Activated CD4-positive, alpha-beta memory T cell treated with anti-CD3 and anti-CD28 coated beads for 36 hours (primary cell): ENCODE measurements at regions not wholly inside any gene's neighbourhood (a gene's known extent, or its start where the extent isn't known, plus 50 kb on each side); places are given as distances from the start of the nearest gene placed in this dataset.
"Not testable (repeated sequence)": the region's sequence is repeated elsewhere in the genome, so short reads cannot be mapped to it uniquely, and the experiment has no call there.

ENCODE experiments used
- CTCF ChIA-PET: fragments of 350-600 bp; sonication (Branson Sonifier 250); formaldehyde crosslinking; loops from one replicate; lab custom pipeline; 2021; ENCODE audit warnings: antibody characterized with exemption, inconsistent platforms; lab: Charles Lee
- POLR2A ChIA-PET: fragments of 350-600 bp; sonication (Branson Sonifier 250); formaldehyde crosslinking; loops from one replicate; lab custom pipeline; 2021; ENCODE audit warnings: antibody characterized with exemption; lab: Charles Lee
- DNase-seq: peaks from one replicate; pipeline ENCODE4 v3.0.0-alpha.2; 2020
- H3K27ac Mint-ChIP-seq: one replicate; pipeline ENCODE4 v1.8.0; 2021; ENCODE audit warnings: mixed read lengths
- H3K27me3 Mint-ChIP-seq: one replicate; pipeline ENCODE4 v1.8.0; 2021; ENCODE audit warnings: mixed read lengths
- H3K36me3 Mint-ChIP-seq: one replicate; pipeline ENCODE4 v1.8.0; 2021; ENCODE audit warnings: mixed read lengths
- H3K4me1 Mint-ChIP-seq: one replicate; pipeline ENCODE4 v1.8.0; 2021; ENCODE audit warnings: low read depth, mixed read lengths
- H3K4me3 Mint-ChIP-seq: one replicate; pipeline ENCODE4 v1.8.0; 2021; ENCODE audit warnings: mild to moderate bottlenecking, mixed read lengths
- H3K9me3 Mint-ChIP-seq: one replicate; pipeline ENCODE4 v1.8.0; 2021; ENCODE audit warnings: mixed read lengths
- intact Hi-C: fragments of 100-400 bp; cut with micrococcal nuclease; formaldehyde crosslinking; loops from one replicate; pipeline ENCODE4 v1.15.1; 2023

- intact Hi-C loops, result no loop called here
- POLR2A ChIA-PET, result no interaction called here
- no peak for DNase-seq
- H3K27me3 Mint-ChIP-seq, result no peaks in the 10 kb centered on the region
- CTCF ChIA-PET, result no interaction called here
- H3K9me3 Mint-ChIP-seq, result no peaks in the 10 kb centered on the region
- no peaks in the 10 kb centered on the region for H3K4me1 Mint-ChIP-seq
- no peak overlapping the region for H3K4me3 Mint-ChIP-seq
- no peak overlapping the region for H3K27ac Mint-ChIP-seq
- H3K36me3 Mint-ChIP-seq, result no peaks in the 10 kb centered on the region
Measured at GRCh38 chr20:40283689-40284088, 405.3 kb downstream of the MAFB start.

GRCh38 chr20:40282941-40283340, 406.1 kb downstream of the MAFB start:
- Mint-ChIP-seq H3K4me3 (no peak overlapping the region), H3K9me3 (no peaks in the 10 kb centered on the region), H3K27ac (no peak overlapping the region), H3K36me3 (no peaks in the 10 kb centered on the region), H3K27me3 (no peaks in the 10 kb centered on the region), H3K4me1 (no peaks in the 10 kb centered on the region)
- POLR2A ChIA-PET, result no interaction called here
- CTCF ChIA-PET, result no interaction called here
- no peak for DNase-seq
- intact Hi-C loops, result no loop called here

GRCh38 chr20:40282541-40282940, 406.5 kb downstream of the MAFB start:
- no peaks in the 10 kb centered on the region for H3K36me3 Mint-ChIP-seq
- no peak overlapping the region for H3K4me3 Mint-ChIP-seq
- DNase-seq, result no peak
- ChIA-PET CTCF (no interaction called here), POLR2A (no interaction called here)
- H3K27me3 Mint-ChIP-seq, result no peaks in the 10 kb centered on the region
- no peaks in the 10 kb centered on the region for H3K4me1 Mint-ChIP-seq
- intact Hi-C loops, result no loop called here
- H3K27ac Mint-ChIP-seq, result no peak overlapping the region
- no peaks in the 10 kb centered on the region for H3K9me3 Mint-ChIP-seq

- intact Hi-C loops, result no loop called here
- POLR2A ChIA-PET, result no interaction called here
- no peaks in the 10 kb centered on the region for H3K4me1 Mint-ChIP-seq
- no peaks in the 10 kb centered on the region for H3K27me3 Mint-ChIP-seq
- DNase-seq, result no peak
- CTCF ChIA-PET, result no interaction called here
- no peaks in the 10 kb centered on the region for H3K9me3 Mint-ChIP-seq
- no peaks in the 10 kb centered on the region for H3K36me3 Mint-ChIP-seq
- H3K27ac Mint-ChIP-seq, result no peak overlapping the region
- H3K4me3 Mint-ChIP-seq, result no peak overlapping the region
Measured at GRCh38 chr20:40280616-40281015, 408.4 kb downstream of the MAFB start.

GRCh38 chr20:40279390-40279789, 409.6 kb downstream of the MAFB start:
- H3K27me3 Mint-ChIP-seq, result no peaks in the 10 kb centered on the region
- no peak for DNase-seq

GRCh38 chr20:40278673-40279072, 410.4 kb downstream of the MAFB start:
- DNase-seq, result no peak
- H3K27me3 Mint-ChIP-seq, result no peaks in the 10 kb centered on the region
- H3K4me3 Mint-ChIP-seq, result no peak overlapping the region
- H3K4me1 Mint-ChIP-seq, result no peaks in the 10 kb centered on the region
- H3K9me3 Mint-ChIP-seq, result no peaks in the 10 kb centered on the region
- POLR2A ChIA-PET, result no interaction called here
- intact Hi-C loops, result no loop called here
- CTCF ChIA-PET, result no interaction called here
- no peak overlapping the region for H3K27ac Mint-ChIP-seq
- H3K36me3 Mint-ChIP-seq, result no peaks in the 10 kb centered on the region

More at GRCh38 chr20:40279390-40279789, 409.6 kb downstream of the MAFB start:
- CTCF ChIA-PET, result no interaction called here
- H3K4me3 Mint-ChIP-seq, result no peak overlapping the region
- no peaks in the 10 kb centered on the region for H3K9me3 Mint-ChIP-seq
- H3K27ac Mint-ChIP-seq, result no peak overlapping the region
- H3K36me3 Mint-ChIP-seq, result no peaks in the 10 kb centered on the region
- intact Hi-C loops, result no loop called here
- no peaks in the 10 kb centered on the region for H3K4me1 Mint-ChIP-seq
- POLR2A ChIA-PET, result no interaction called here

- intact Hi-C loops, result no loop called here
- ChIA-PET POLR2A (no interaction called here), CTCF (no interaction called here)
- Mint-ChIP-seq H3K36me3 (no peaks in the 10 kb centered on the region), H3K4me1 (no peaks in the 10 kb centered on the region), H3K27ac (no peak overlapping the region), H3K9me3 (no peaks in the 10 kb centered on the region), H3K4me3 (no peak overlapping the region), H3K27me3 (no peaks in the 10 kb centered on the region)
- no peak for DNase-seq
Measured at GRCh38 chr20:40276301-40276700, 412.7 kb downstream of the MAFB start.

- Mint-ChIP-seq H3K4me3 (no peak overlapping the region), H3K27me3 (no peaks in the 10 kb centered on the region), H3K9me3 (no peaks in the 10 kb centered on the region), H3K27ac (no peak overlapping the region), H3K36me3 (no peaks in the 10 kb centered on the region), H3K4me1 (no peaks in the 10 kb centered on the region)
- intact Hi-C loops, result no loop called here
- CTCF ChIA-PET, result no interaction called here
- POLR2A ChIA-PET, result no interaction called here
- DNase-seq, result no peak
Measured at GRCh38 chr20:40275738-40276137, 413.3 kb downstream of the MAFB start.

- intact Hi-C loops, result no loop called here
- H3K36me3 Mint-ChIP-seq, result no peaks in the 10 kb centered on the region
- no peaks in the 10 kb centered on the region for H3K9me3 Mint-ChIP-seq
- H3K27ac Mint-ChIP-seq, result no peak overlapping the region
- H3K27me3 Mint-ChIP-seq, result no peaks in the 10 kb centered on the region
- no peak for DNase-seq
- H3K4me1 Mint-ChIP-seq, result no peaks in the 10 kb centered on the region
- CTCF ChIA-PET, result no interaction called here
- H3K4me3 Mint-ChIP-seq, result no peak overlapping the region
- POLR2A ChIA-PET, result no interaction called here
Measured at GRCh38 chr20:40274912-40275533, 414.0 kb downstream of the MAFB start.

GRCh38 chr20:40269274-40269673, 419.8 kb downstream of the MAFB start:
- H3K4me3 Mint-ChIP-seq, H3K4me1 Mint-ChIP-seq, POLR2A ChIA-PET, intact Hi-C loops, H3K27ac Mint-ChIP-seq, H3K36me3 Mint-ChIP-seq, H3K27me3 Mint-ChIP-seq, H3K9me3 Mint-ChIP-seq, DNase-seq: not testable (repeated sequence)
- CTCF ChIA-PET, result interaction anchor here (1.0 kb wide), 1 partner anchor 584 kb away, joined by 3 read pairs; no protein-coding TSS in a partner anchor

- no peak overlapping the region for H3K27ac Mint-ChIP-seq
- CTCF ChIA-PET, result interaction anchor here (1.0 kb wide), 1 partner anchor 583 kb away, joined by 3 read pairs; no protein-coding TSS in a partner anchor
- no peaks in the 10 kb centered on the region for H3K27me3 Mint-ChIP-seq
- no peak for DNase-seq
- no peaks in the 10 kb centered on the region for H3K4me1 Mint-ChIP-seq
- POLR2A ChIA-PET, result no interaction called here
- H3K9me3 Mint-ChIP-seq, result no peaks in the 10 kb centered on the region
- no peaks in the 10 kb centered on the region for H3K36me3 Mint-ChIP-seq
- intact Hi-C loops, result no loop called here
- no peak overlapping the region for H3K4me3 Mint-ChIP-seq
Measured at GRCh38 chr20:40268321-40269075, 420.5 kb downstream of the MAFB start.

- DNase-seq, result no peak
- ChIA-PET CTCF (no interaction called here), POLR2A (no interaction called here)
- Mint-ChIP-seq H3K36me3 (no peaks in the 10 kb centered on the region), H3K4me1 (no peaks in the 10 kb centered on the region), H3K27me3 (no peaks in the 10 kb centered on the region), H3K4me3 (no peak overlapping the region), H3K9me3 (no peaks in the 10 kb centered on the region), H3K27ac (no peak overlapping the region)
- intact Hi-C loops, result no loop called here
Measured at GRCh38 chr20:40265825-40266533, 423.1 kb downstream of the MAFB start.
